Body of pancreas (tissue), 4 donors: ENCODE measurements at regions not wholly inside any gene's neighbourhood (a gene's known extent, or its start where the extent isn't known, plus 50 kb on each side); places are given as distances from the start of the nearest gene placed in this dataset.

Experiments used
- POLR2A ChIP-seq, 3 donors: fragments of 450-650 bp; IDR thresholded peaks; one replicate each; pipeline ENCODE4 v1.6.1; 2016; ENCODE audit warnings: antibody characterized with exemption in 3 of 3, mild to moderate bottlenecking in 2 of 3
- TF ChIP-seq, protein P1 (sequence below), 7 experiments: fragments of 450-650 bp in 4 of 7; fragments of 200-600 bp in 3 of 7; sonication (generic) in 3 of 7; IDR thresholded peaks; one replicate each; pipeline ENCODE4 v1.5.1; 2016 to 2019; ENCODE audit warnings: antibody characterized with exemption in 7 of 7

DNA sequence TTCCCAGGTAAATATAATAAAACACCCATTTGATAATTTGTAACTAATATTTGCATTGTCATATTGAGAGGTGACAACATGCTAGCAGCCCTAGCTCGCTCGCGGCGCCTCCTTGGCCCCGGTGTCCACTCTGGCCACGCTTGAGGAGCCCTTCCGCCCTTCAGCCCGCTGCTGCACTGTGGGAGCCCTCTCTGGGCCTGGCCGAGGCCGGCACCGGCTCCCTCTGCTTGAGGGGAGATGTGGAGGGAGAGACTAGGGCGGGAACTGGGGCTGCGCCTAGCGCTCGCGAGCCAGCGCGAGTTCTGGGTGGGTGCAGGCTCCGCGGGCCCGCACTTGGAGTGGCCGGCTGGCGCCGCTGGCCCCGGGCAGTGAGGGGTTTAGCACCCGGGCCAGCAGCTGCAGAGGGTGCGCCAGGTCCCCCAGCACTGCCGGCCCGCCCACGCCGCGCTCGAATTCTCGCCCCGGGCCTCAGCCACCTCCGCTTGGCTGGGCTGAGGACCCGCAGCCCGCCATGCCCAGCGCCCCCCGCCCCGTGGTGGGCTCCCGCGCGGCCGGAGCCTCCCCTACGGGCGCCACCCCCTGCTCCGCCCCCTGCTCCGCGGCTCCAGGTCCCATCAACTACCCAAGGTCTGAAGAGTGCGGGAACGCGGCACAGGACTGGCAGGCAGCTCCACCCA is 594.4 kb downstream of the SLITRK6 start:
- TF ChIP-seq, protein P1, sequence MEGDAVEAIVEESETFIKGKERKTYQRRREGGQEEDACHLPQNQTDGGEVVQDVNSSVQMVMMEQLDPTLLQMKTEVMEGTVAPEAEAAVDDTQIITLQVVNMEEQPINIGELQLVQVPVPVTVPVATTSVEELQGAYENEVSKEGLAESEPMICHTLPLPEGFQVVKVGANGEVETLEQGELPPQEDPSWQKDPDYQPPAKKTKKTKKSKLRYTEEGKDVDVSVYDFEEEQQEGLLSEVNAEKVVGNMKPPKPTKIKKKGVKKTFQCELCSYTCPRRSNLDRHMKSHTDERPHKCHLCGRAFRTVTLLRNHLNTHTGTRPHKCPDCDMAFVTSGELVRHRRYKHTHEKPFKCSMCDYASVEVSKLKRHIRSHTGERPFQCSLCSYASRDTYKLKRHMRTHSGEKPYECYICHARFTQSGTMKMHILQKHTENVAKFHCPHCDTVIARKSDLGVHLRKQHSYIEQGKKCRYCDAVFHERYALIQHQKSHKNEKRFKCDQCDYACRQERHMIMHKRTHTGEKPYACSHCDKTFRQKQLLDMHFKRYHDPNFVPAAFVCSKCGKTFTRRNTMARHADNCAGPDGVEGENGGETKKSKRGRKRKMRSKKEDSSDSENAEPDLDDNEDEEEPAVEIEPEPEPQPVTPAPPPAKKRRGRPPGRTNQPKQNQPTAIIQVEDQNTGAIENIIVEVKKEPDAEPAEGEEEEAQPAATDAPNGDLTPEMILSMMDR (IDR thresholded peaks at IDR 0.05): no peak
- TF ChIP-seq POLR2A (IDR thresholded peaks at IDR 0.05): no peak
